Cardiac septum (tissue), 1 donor: ENCODE measurements at regions not wholly inside any gene's neighbourhood (a gene's known extent, or its start where the extent isn't known, plus 50 kb on each side); places are given as distances from the start of the nearest gene placed in this dataset.
"Not testable (repeated sequence)": the region's sequence is repeated elsewhere in the genome, so short reads cannot be mapped to it uniquely, and the experiment has no call there.

Source experiments
- DNase-seq: peaks from one replicate; pipeline ENCODE4 v3.0.0-alpha.2; 2020; ENCODE audit warnings: low spot score
- intact Hi-C: fragments of 100-400 bp; cut with DNase I; formaldehyde crosslinking; loops from one replicate; pipeline ENCODE4 v1.14.0; 2022
- donor health status: DM: no; HTN: no; CAD: no.

- no peak for DNase-seq
- intact Hi-C loops = no loop called here
Observed at GRCh38 chr9:89841456-89841855, 236.6 kb downstream of the GADD45G start.

- no peak for DNase-seq
- intact Hi-C loops = no loop called here
Observed at GRCh38 chr9:89842267-89842768, 237.5 kb downstream of the GADD45G start.

- intact Hi-C loops = no loop called here
- DNase-seq = no peak
Observed at GRCh38 chr9:89843074-89843473, 238.3 kb downstream of the GADD45G start.

GRCh38 chr9:89843591-89843990, 238.8 kb downstream of the GADD45G start:
- DNase-seq = no peak
- intact Hi-C loops = no loop called here

- intact Hi-C loops = no loop called here
- DNase-seq = no peak
Observed at GRCh38 chr9:89844075-89844474, 239.3 kb downstream of the GADD45G start.

GRCh38 chr9:89844535-89844934, 239.7 kb downstream of the GADD45G start:
- intact Hi-C loops = no loop called here
- DNase-seq = no peak

- peak; percentile 39 for DNase-seq
- intact Hi-C loops = no loop called here
Observed at GRCh38 chr9:89845321-89845720, 240.5 kb downstream of the GADD45G start.

- peak; percentile 31 for DNase-seq
- intact Hi-C loops = no loop called here
Observed at GRCh38 chr9:89845862-89846261, 241.1 kb downstream of the GADD45G start.

- peak; percentile 61 for DNase-seq
- intact Hi-C loops = no loop called here
Observed at GRCh38 chr9:89848060-89849040, 243.5 kb downstream of the GADD45G start.

- intact Hi-C loops = no loop called here
- DNase-seq = no peak
Observed at GRCh38 chr9:89849096-89849495, 244.3 kb downstream of the GADD45G start.

GRCh38 chr9:89850153-89850552, 245.3 kb downstream of the GADD45G start:
- DNase-seq = no peak
- intact Hi-C loops = no loop called here

GRCh38 chr9:89850631-89851325, 246.0 kb downstream of the GADD45G start:
- intact Hi-C loops = no loop called here
- DNase-seq = no peak

- no peak for DNase-seq
- intact Hi-C loops = no loop called here
Observed at GRCh38 chr9:89853161-89853560, 248.3 kb downstream of the GADD45G start.

GRCh38 chr9:89853931-89854330, 249.1 kb downstream of the GADD45G start:
- intact Hi-C loops = no loop called here
- peak; percentile 46 for DNase-seq

- intact Hi-C loops = no loop called here
- peak; percentile 51 for DNase-seq
Observed at GRCh38 chr9:89854715-89855475, 250.1 kb downstream of the GADD45G start.

GRCh38 chr9:89856296-89856695, 251.5 kb downstream of the GADD45G start:
- peak; percentile 36 for DNase-seq
- intact Hi-C loops = not testable (repeated sequence)

GRCh38 chr9:89856950-89857349, 252.1 kb downstream of the GADD45G start:
- intact Hi-C loops, DNase-seq: not testable (repeated sequence)

GRCh38 chr9:89859842-89860241, 255.0 kb downstream of the GADD45G start:
- DNase-seq = peak; percentile 41

GRCh38 chr9:89861371-89861770, 256.6 kb downstream of the GADD45G start:
- intact Hi-C loops = not testable (repeated sequence)
- DNase-seq = peak; percentile 10

More at GRCh38 chr9:89859842-89860241, 255.0 kb downstream of the GADD45G start:
- intact Hi-C loops = not testable (repeated sequence)

- intact Hi-C loops = no loop called here
- no peak for DNase-seq
Observed at GRCh38 chr9:89862316-89862715, 257.5 kb downstream of the GADD45G start.
